CD4-positive, CD25-positive, alpha-beta regulatory T cell (primary cell): ENCODE measurements at regions not wholly inside any gene's neighbourhood (a gene's known extent, or its start where the extent isn't known, plus 50 kb on each side); places are given as distances from the start of the nearest gene placed in this dataset.
A peak's percentile ranks its signal among the peaks of the same experiment; 100 is the strongest.
"Not testable (repeated sequence)": the region's sequence is repeated elsewhere in the genome, so short reads cannot be mapped to it uniquely, and the experiment has no call there.

Experiments
- ATAC-seq, 2 donors: fragments of 150-1000 bp; cut with Tn5 transposase; one replicate each; pipeline ENCODE4 v1.10.0; 2021; ENCODE audit warnings: low read depth in 2 of 2, moderate number of reproducible peaks in 2 of 2, moderate library complexity in 1 of 2
- DNase-seq, 3 donors: peaks; one replicate each; pipeline versions ENCODE4 v3.0.0 to v3.0.0-alpha.2; 2012 to 2022; ENCODE audit warnings: mixed read lengths in 1 of 3
- H3K27ac ChIP-seq: one replicate; pipeline ENCODE4 v1.7.0; 2013; ENCODE audit warnings: mild to moderate bottlenecking, low read length; ENCODE audit not compliant: insufficient read depth, poor library complexity, severe bottlenecking
- H3K27me3 ChIP-seq: one replicate; pipeline ENCODE4 v1.7.0; 2013; ENCODE audit warnings: low read length; ENCODE audit not compliant: control insufficient read depth, insufficient read depth
- H3K36me3 ChIP-seq: one replicate; pipeline ENCODE4 v1.7.0; 2013; ENCODE audit warnings: mild to moderate bottlenecking, low read length, moderate library complexity; ENCODE audit not compliant: control insufficient read depth, insufficient read depth
- H3K4me1 ChIP-seq: 2 replicates; pipeline ENCODE4 v1.7.0; 2013; ENCODE audit warnings: mild to moderate bottlenecking, low read length; ENCODE audit not compliant: insufficient read depth, control insufficient read depth, poor library complexity, severe bottlenecking
- H3K4me3 ChIP-seq: one replicate; pipeline ENCODE4 v1.7.0; 2013; ENCODE audit warnings: low read depth, mild to moderate bottlenecking, low read length, moderate library complexity
- H3K9me3 ChIP-seq, 2 experiments: 1 replicate in 1 of 2; 2 replicates in 1 of 2; pipeline ENCODE4 v1.7.0; 2013; ENCODE audit warnings: low read length in 2 of 2, mild to moderate bottlenecking in 1 of 2, moderate library complexity in 1 of 2; ENCODE audit not compliant: control insufficient read depth in 2 of 2
- H3K27ac Mint-ChIP-seq, 3 donors: one replicate each; pipeline ENCODE4 v1.8.0; 2020 to 2022; ENCODE audit warnings: mild to moderate bottlenecking in 3 of 3, mixed read lengths in 3 of 3, moderate library complexity in 2 of 3
- H3K27me3 Mint-ChIP-seq: one replicate; pipeline ENCODE4 v1.8.0; 2022; ENCODE audit warnings: mild to moderate bottlenecking, mixed read lengths
- H3K36me3 Mint-ChIP-seq: one replicate; pipeline ENCODE4 v1.8.0; 2020; ENCODE audit warnings: mixed read lengths
- H3K4me1 Mint-ChIP-seq, 4 donors: one replicate each; pipeline ENCODE4 v1.8.0; 2020 to 2022; ENCODE audit warnings: mixed read lengths in 4 of 4, mild to moderate bottlenecking in 1 of 4
- H3K4me3 Mint-ChIP-seq, 4 donors: one replicate each; pipeline ENCODE4 v1.8.0; 2020 to 2022; ENCODE audit warnings: mild to moderate bottlenecking in 4 of 4, mixed read lengths in 4 of 4, moderate library complexity in 3 of 4
- H3K9me3 Mint-ChIP-seq, 7 donors: one replicate each; pipeline ENCODE4 v1.8.0; 2020 to 2022; ENCODE audit warnings: mixed read lengths in 7 of 7, mild to moderate bottlenecking in 3 of 7, moderate library complexity in 2 of 7

DNA sequence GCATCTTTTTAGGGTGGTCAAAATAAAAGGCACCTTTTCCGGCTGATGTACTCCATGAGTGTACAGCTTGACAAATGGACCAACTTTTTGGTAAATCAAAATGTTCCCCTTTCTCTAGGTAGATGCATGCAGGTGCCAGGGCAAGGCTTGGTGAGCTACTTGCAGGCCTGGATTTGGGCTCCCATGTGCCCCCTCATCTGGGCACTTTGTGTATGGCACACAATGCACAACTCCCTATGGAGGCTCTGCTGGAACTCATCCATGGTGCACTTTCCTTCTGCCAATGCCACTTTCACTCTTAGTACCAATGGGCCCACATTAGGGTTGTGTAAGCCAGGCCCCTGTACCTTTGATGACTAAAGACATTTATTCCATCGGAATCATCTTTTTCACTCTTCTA, 300.8 kb downstream of the SDHAF3 start:
- Histone ChIP-seq H3K27me3 (no peaks in the 10 kb centered on the region), H3K4me3 (no peak overlapping the region), H3K9me3 (no peaks in the 10 kb centered on the region), H3K4me1 (no peaks in the 10 kb centered on the region), H3K27ac (no peak overlapping the region), H3K36me3 (no peaks in the 10 kb centered on the region)
- H3K27ac Mint-ChIP-seq = no peak overlapping the region
- no peaks in the 10 kb centered on the region for H3K4me1 Mint-ChIP-seq
- H3K4me3 Mint-ChIP-seq = no peak overlapping the region
- no peaks in the 10 kb centered on the region for H3K36me3 Mint-ChIP-seq
- H3K27me3 Mint-ChIP-seq = no peaks in the 10 kb centered on the region
- DNase-seq (no peak), ATAC-seq (no peak)
- peaks cover 0 to 10% (median 2%) of the 10 kb centered on the region in 7 donors for H3K9me3 Mint-ChIP-seq

DNA sequence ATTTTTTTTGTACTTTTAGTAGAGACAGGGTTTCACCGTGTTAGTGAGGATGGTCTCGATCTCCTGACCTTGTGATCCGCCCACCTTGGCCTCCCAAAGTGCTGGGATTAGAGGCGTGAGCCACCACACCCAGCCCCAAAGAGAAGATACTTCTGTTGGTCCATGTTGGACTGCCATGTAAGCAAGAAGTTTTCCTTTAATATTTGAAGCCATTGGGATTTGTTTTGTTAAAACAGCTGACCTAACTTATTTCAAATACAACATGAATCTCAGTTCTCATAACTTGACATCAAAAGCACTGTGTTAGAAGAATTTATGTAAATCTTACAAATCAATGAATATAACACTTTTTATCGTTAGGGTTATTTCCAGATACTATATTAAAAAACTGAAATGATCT, 302.4 kb downstream of the SDHAF3 start:
- no peak overlapping the region for H3K4me3 ChIP-seq
- Mint-ChIP-seq H3K4me1 (no peaks in the 10 kb centered on the region), H3K4me3 (no peak overlapping the region), H3K9me3 (peaks cover 0 to 10% (median 2%) of the 10 kb centered on the region in 7 donors), H3K27ac (no peak overlapping the region), H3K27me3 (no peaks in the 10 kb centered on the region), H3K36me3 (no peaks in the 10 kb centered on the region)
- H3K27me3 ChIP-seq = no peaks in the 10 kb centered on the region
- H3K4me1 ChIP-seq = no peaks in the 10 kb centered on the region
- no peaks in the 10 kb centered on the region for H3K9me3 ChIP-seq
- DNase-seq (no peak), ATAC-seq (no peak)
- no peaks in the 10 kb centered on the region for H3K36me3 ChIP-seq
- no peak overlapping the region for H3K27ac ChIP-seq

DNA sequence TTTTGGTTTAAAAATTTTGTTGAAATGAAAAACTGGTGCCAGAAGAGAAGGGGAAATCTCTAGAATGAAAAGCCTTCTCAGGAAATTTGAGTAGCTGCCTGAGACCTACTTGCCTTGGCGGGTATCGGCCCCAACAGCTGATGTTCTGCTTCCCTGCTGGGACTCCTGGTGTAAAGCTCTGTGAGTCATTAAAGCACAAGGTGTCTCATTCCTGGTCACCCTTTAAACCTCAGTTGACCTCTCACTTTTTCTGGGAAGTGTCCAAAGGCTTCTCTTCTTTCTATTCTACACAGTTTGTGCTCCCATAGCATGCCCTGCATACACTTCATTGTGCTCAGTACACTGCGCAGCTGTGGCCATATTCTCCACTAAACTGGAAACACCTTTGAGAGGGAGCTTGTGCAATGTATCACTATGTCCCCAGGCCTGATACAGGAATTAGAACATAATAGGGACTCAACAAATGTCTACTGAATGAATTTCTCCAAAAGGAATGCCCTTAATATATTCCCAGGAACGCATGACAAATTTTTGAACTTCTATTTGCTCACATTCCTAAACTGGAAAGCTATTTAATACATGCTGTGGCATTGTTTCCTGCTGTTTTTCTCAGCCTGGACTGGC, 303.9 kb downstream of the SDHAF3 start:
- Histone ChIP-seq H3K4me3 (no peak overlapping the region), H3K4me1 (no peaks in the 10 kb centered on the region), H3K36me3 (no peaks in the 10 kb centered on the region), H3K9me3 (no peaks in the 10 kb centered on the region), H3K27me3 (no peaks in the 10 kb centered on the region), H3K27ac (no peak overlapping the region)
- ATAC-seq = no peak
- Mint-ChIP-seq H3K4me3 (no peak overlapping the region), H3K27me3 (no peaks in the 10 kb centered on the region), H3K9me3 (peaks cover 0 to 5% (median 2%) of the 10 kb centered on the region in 7 donors), H3K27ac (no peak overlapping the region), H3K36me3 (no peaks in the 10 kb centered on the region), H3K4me1 (no peaks in the 10 kb centered on the region)
- no peak for DNase-seq

DNA sequence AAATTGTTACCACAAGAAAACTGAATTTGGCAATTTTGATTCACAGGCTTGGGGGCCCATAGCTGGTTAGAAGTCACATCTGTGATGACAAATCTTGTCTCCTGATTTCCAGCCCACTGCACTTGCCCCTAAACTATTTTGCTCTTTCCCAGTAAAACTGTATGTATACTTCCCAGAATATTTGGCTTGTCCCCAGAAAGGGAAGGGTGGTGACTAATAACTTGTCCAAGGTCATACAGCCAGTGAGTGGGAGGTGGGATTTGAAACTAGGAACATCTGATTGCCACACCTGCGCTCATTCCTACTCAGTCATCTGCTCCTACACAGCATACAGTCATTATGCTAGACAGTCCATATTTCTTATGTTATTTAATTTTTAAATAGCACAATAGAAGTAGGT, 304.5 kb downstream of the SDHAF3 start:
- Histone ChIP-seq H3K4me3 (no peak overlapping the region), H3K27me3 (no peaks in the 10 kb centered on the region), H3K9me3 (no peaks in the 10 kb centered on the region), H3K36me3 (no peaks in the 10 kb centered on the region), H3K27ac (no peak overlapping the region), H3K4me1 (no peaks in the 10 kb centered on the region)
- Mint-ChIP-seq H3K27ac (no peak overlapping the region), H3K4me1 (no peaks in the 10 kb centered on the region), H3K27me3 (no peaks in the 10 kb centered on the region), H3K36me3 (no peaks in the 10 kb centered on the region), H3K9me3 (peaks cover 0 to 5% (median 2%) of the 10 kb centered on the region in 7 donors), H3K4me3 (no peak overlapping the region)
- ATAC-seq (no peak), DNase-seq (no peak)

DNA sequence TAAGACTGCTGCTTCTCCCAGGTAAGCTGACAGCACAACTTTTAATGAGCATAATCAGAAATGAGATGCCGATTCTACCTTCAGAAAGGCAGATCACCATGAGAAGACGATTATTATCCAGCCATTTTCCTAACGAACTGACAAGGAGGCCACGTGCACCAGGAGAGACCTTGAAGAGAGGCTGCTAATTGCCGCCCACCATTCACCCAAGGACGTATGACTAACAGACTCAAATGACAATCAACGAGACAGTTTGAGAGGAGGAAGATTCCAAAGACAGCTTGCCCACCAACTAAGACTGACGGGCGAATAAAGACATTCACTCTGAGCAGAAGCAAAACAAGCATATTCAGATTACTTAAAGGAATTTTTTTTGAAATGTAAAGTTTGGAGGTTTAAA, 301.9 kb upstream of the TAC1 start:
- peaks cover 0 to 5% (median 3%) of the 10 kb centered on the region in 7 donors for H3K9me3 Mint-ChIP-seq

DNA sequence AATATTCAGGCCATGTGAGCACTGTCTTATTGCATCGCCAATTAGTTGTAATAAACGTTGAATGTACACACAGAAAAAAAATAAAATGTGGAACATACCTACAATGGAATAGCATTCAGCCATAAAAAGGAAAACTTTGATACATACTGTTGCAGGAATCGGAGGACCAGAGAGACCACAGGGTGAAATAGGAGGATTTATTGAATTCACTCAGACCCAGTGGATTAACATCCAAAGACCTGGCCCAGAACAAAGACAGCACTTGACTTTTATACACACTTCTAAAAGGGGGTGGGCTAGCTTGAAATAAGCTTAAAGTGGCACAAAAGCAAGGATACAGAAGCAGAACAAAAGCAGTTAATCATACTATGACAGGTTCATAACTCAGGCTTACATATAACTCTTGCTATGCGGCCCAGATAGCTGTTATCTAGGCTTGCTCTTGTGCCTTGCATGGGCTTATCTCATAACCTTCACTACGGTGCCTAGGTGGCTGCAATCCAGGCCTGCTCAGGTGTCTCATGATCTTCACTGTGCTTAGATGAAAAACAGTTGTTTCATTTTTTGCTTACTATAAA, 292.2 kb upstream of the TAC1 start:
- H3K27me3 Mint-ChIP-seq = no peaks in the 10 kb centered on the region
- no peaks in the 10 kb centered on the region for H3K36me3 Mint-ChIP-seq
- H3K27ac Mint-ChIP-seq = no peak overlapping the region
- no peaks in the 10 kb centered on the region for H3K36me3 ChIP-seq
- H3K9me3 ChIP-seq = peaks cover 5 to 14% of the 10 kb centered on the region in 2 experiments
- no peak overlapping the region for H3K4me3 ChIP-seq
- H3K27ac ChIP-seq = no peak overlapping the region
- peaks cover 6 to 23% (median 10%) of the 10 kb centered on the region in 7 donors for H3K9me3 Mint-ChIP-seq
- DNase-seq = no peak
- no peaks in the 10 kb centered on the region for H3K27me3 ChIP-seq
- no peak for ATAC-seq
- H3K4me1 Mint-ChIP-seq = no peaks in the 10 kb centered on the region
- no peaks in the 10 kb centered on the region for H3K4me1 ChIP-seq
- no peak overlapping the region for H3K4me3 Mint-ChIP-seq

More for the DNA sequence above, 301.9 kb upstream of the TAC1 start:
- no peaks in the 10 kb centered on the region for H3K4me1 Mint-ChIP-seq
- Histone ChIP-seq H3K27me3 (no peaks in the 10 kb centered on the region), H3K4me1 (no peaks in the 10 kb centered on the region), H3K27ac (no peak overlapping the region), H3K36me3 (no peaks in the 10 kb centered on the region), H3K4me3 (no peak overlapping the region), H3K9me3 (no peaks in the 10 kb centered on the region)
- no peak for DNase-seq
- H3K27me3 Mint-ChIP-seq = no peaks in the 10 kb centered on the region
- H3K27ac Mint-ChIP-seq = no peak overlapping the region
- no peak for ATAC-seq
- no peaks in the 10 kb centered on the region for H3K36me3 Mint-ChIP-seq
- peak overlapping the region in 1 of 4 donors; percentile 27 for H3K4me3 Mint-ChIP-seq

DNA sequence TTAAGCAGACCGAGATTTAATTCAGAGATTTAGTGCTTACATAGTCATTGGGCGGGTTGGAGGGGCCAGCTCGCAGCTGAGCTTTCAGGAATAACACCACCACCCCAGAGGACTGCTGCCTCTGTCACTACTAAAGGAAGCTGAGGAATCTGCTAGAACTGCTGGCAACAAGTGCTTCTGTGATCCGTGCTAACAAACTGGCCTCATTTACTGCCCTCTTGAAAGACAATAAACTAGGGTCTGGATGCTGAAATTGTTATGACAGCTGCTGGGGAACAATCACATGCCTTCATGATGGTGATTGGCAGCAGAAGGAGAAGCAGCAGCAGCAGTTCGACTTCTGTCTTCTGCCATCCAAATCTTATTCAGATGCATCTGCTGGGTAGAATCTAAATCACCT, 285.5 kb upstream of the TAC1 start:
- Mint-ChIP-seq H3K4me1 (no peaks in the 10 kb centered on the region), H3K9me3 (peaks cover 0 to 12% (median 6%) of the 10 kb centered on the region in 7 donors), H3K4me3 (no peak overlapping the region), H3K36me3 (no peaks in the 10 kb centered on the region), H3K27ac (no peak overlapping the region), H3K27me3 (no peaks in the 10 kb centered on the region)
- ATAC-seq (no peak), DNase-seq (no peak)
- Histone ChIP-seq H3K9me3 (peaks cover 0 to under 1% of the 10 kb centered on the region in 2 experiments), H3K27me3 (no peaks in the 10 kb centered on the region), H3K4me3 (no peak overlapping the region), H3K36me3 (no peaks in the 10 kb centered on the region), H3K27ac (no peak overlapping the region), H3K4me1 (no peaks in the 10 kb centered on the region)

DNA sequence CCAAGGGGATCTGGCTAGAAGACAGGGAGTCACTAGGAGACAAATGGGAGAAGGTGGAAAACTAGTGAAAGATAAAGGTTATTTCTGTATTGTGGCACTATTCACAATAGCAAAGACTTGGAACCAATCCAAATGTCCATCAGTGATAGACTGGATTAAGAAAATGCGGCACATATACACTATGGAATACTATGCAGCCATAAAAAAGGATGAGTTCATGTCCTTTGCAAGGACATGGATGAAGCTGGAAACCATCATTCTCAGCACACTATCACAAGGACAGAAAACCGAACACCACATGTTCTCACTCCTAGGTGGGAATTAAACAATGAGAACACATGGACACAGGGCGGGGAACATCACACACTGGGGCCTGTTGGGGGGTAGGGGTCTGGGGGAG, 282.4 kb upstream of the TAC1 start:
- not testable (repeated sequence) for H3K4me3 Mint-ChIP-seq, H3K4me1 Mint-ChIP-seq, H3K4me3 ChIP-seq, H3K27me3 Mint-ChIP-seq, DNase-seq, ATAC-seq, H3K9me3 ChIP-seq, H3K36me3 Mint-ChIP-seq, H3K36me3 ChIP-seq, H3K27me3 ChIP-seq, H3K27ac Mint-ChIP-seq, H3K27ac ChIP-seq, H3K4me1 ChIP-seq
- peaks cover 0 to 12% (median 3%) of the 10 kb centered on the region in 7 donors for H3K9me3 Mint-ChIP-seq
